Naive B cell (primary cell): ENCODE measurements at regions not wholly inside any gene's neighbourhood (a gene's known extent, or its start where the extent isn't known, plus 50 kb on each side); places are given as distances from the start of the nearest gene placed in this dataset.

Experiments used
- ATAC-seq, 2 donors: fragments of 150-1000 bp; cut with Tn5 transposase; 2 replicates each; pipeline ENCODE4 v1.10.0; 2021; ENCODE audit warnings: low read depth in 2 of 2, mild to moderate bottlenecking in 2 of 2, moderate library complexity in 2 of 2
- DNase-seq: peaks from one replicate; pipeline ENCODE4 v3.0.0; 2022
- H3K27ac Mint-ChIP-seq, 6 donors: one replicate each; pipeline ENCODE4 v1.8.0; 2020 to 2022; ENCODE audit warnings: mild to moderate bottlenecking in 6 of 6, mixed read lengths in 6 of 6, moderate library complexity in 5 of 6, inconsistent platforms in 2 of 6
- H3K27me3 Mint-ChIP-seq, 3 donors: one replicate each; pipeline ENCODE4 v1.8.0; 2021 to 2022; ENCODE audit warnings: mixed read lengths in 3 of 3, mild to moderate bottlenecking in 1 of 3
- H3K36me3 Mint-ChIP-seq, 2 donors: one replicate each; pipeline ENCODE4 v1.8.0; 2020 to 2022; ENCODE audit warnings: mixed read lengths in 2 of 2, inconsistent platforms in 1 of 2, mild to moderate bottlenecking in 1 of 2
- H3K4me1 Mint-ChIP-seq, 3 donors: one replicate each; pipeline ENCODE4 v1.8.0; 2020 to 2022; ENCODE audit warnings: mixed read lengths in 3 of 3, inconsistent platforms in 1 of 3, mild to moderate bottlenecking in 1 of 3, moderate library complexity in 1 of 3
- H3K4me3 Mint-ChIP-seq, 8 donors: one replicate each; pipeline ENCODE4 v1.8.0; 2020 to 2022; ENCODE audit warnings: mild to moderate bottlenecking in 8 of 8, mixed read lengths in 8 of 8, moderate library complexity in 8 of 8, inconsistent platforms in 2 of 8
- H3K9me3 Mint-ChIP-seq, 7 donors: one replicate each; pipeline ENCODE4 v1.8.0; 2020 to 2022; ENCODE audit warnings: mixed read lengths in 7 of 7, mild to moderate bottlenecking in 5 of 7, inconsistent platforms in 2 of 7, moderate library complexity in 1 of 7

GRCh38 chrX:9260603-9261002, 204.3 kb upstream of the TBL1X start:
- peaks cover 5 to 18% (median 5%) of the 10 kb centered on the region in 3 donors for H3K27me3 Mint-ChIP-seq
- H3K4me1 Mint-ChIP-seq, result no peaks in the 10 kb centered on the region

DNA sequence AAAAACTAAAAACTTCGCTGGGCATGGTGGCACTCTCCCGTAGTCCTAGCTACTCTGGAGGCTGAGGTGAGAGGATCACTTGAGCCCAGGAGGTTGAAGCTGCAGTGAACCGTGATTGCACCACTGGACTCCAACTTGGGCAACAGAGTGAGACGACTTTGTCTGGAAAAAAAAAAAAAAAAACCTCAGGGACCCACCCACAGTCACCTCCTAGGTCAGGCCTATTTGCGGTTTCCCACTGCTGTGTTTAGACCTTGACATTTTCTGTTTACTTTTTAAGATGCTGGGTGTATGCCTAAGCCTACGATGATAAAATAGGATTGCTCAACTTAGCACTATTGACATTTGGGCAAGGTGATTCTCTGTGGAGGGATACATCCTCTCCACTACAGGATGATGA, 197.4 kb upstream of the TBL1X start:
- DNase-seq (no peak), ATAC-seq (no peak)
- H3K9me3 Mint-ChIP-seq, result peaks cover 0 to 3% (median 0%) of the 10 kb centered on the region in 7 donors
- H3K4me3 Mint-ChIP-seq, result no peak overlapping the region
- H3K36me3 Mint-ChIP-seq, result peaks cover 0 to 9% of the 10 kb centered on the region in 2 donors
- peak overlapping the region in 1 of 6 donors; percentile 21 for H3K27ac Mint-ChIP-seq
- peaks cover 5 to 41% (median 5%) of the 10 kb centered on the region in 3 donors for H3K27me3 Mint-ChIP-seq
- peaks cover 0 to 3% (median 2%) of the 10 kb centered on the region in 3 donors for H3K4me1 Mint-ChIP-seq

More at GRCh38 chrX:9260603-9261002, 204.3 kb upstream of the TBL1X start:
- Mint-ChIP-seq H3K4me3 (no peak overlapping the region), H3K9me3 (peaks cover 7 to 26% (median 11%) of the 10 kb centered on the region in 7 donors), H3K36me3 (peaks cover 11% of the 10 kb centered on the region in 2 donors), H3K27ac (no peak overlapping the region)
- DNase-seq, result no peak
- ATAC-seq, result no peak

DNA sequence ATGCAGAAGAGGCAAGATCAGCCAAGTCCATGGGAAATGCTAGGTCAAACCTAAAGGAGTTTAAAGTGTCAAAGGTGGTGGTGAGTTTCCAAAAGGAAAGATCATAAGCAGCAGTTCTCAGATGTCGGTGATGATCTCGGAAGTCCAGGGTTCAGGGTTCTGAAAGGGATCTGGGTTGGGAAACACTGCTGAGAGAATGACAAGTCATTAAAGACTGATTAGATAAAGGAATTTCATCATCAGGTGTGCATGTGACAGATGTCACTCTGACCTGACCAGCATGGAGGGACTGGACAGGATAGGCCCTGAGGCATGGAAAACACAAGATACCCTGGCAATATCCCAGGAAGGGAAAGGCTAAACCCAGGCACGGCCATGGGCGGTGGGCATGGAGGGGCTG, 195.7 kb upstream of the TBL1X start:
- Mint-ChIP-seq H3K4me1 (peaks cover 0 to 11% (median 4%) of the 10 kb centered on the region in 3 donors), H3K27ac (peak overlapping the region in 2 of 6 donors; percentile 18 to 21)

GRCh38 chrX:9271789-9272525, 192.9 kb upstream of the TBL1X start:
- H3K4me3 Mint-ChIP-seq, result no peak overlapping the region
- ATAC-seq, result no peak
- H3K27me3 Mint-ChIP-seq, result peaks cover 0 to 17% (median 0%) of the 10 kb centered on the region in 3 donors
- H3K36me3 Mint-ChIP-seq, result peaks cover 0 to 19% of the 10 kb centered on the region in 2 donors
- H3K27ac Mint-ChIP-seq, result peak overlapping the region in 1 of 6 donors; percentile 68
- peaks cover 0 to 11% (median 4%) of the 10 kb centered on the region in 3 donors for H3K4me1 Mint-ChIP-seq
- DNase-seq, result no peak
- peaks cover 0 to 16% (median 11%) of the 10 kb centered on the region in 7 donors for H3K9me3 Mint-ChIP-seq

More for the DNA sequence above, 195.7 kb upstream of the TBL1X start:
- ATAC-seq (no peak), DNase-seq (no peak)
- H3K36me3 Mint-ChIP-seq, result peaks cover 0 to 19% of the 10 kb centered on the region in 2 donors
- no peak overlapping the region for H3K4me3 Mint-ChIP-seq
- H3K27me3 Mint-ChIP-seq, result peaks cover 0 to 26% (median 1%) of the 10 kb centered on the region in 3 donors
- peaks cover 0 to 14% (median 10%) of the 10 kb centered on the region in 7 donors for H3K9me3 Mint-ChIP-seq

DNA sequence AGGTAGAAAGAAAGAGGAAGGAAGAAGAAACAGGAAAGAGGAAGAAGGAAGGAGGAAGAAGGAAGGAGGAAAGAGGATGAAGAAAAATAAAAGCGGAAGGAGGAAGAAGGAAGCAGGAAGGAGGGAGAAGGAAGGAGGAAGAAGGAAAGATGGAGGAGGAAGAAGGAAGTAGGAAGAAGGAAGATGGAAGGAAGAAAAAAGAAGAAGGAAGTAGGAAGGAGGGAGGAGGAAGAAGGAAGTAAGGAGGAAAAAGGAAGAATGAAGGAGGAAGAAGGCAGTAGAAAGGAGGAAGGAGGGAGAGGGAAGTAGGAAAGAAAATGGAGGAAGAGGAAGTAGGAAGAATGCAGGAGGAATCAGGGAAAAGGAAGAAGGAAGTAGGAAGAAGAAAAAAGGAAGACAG, 191.1 kb upstream of the TBL1X start:
- Mint-ChIP-seq H3K4me3 (peak overlapping the region in 2 of 8 donors; percentile 42 to 51), H3K9me3 (peaks cover 0 to 16% (median 12%) of the 10 kb centered on the region in 7 donors), H3K36me3 (peaks cover 0 to 10% of the 10 kb centered on the region in 2 donors)

DNA sequence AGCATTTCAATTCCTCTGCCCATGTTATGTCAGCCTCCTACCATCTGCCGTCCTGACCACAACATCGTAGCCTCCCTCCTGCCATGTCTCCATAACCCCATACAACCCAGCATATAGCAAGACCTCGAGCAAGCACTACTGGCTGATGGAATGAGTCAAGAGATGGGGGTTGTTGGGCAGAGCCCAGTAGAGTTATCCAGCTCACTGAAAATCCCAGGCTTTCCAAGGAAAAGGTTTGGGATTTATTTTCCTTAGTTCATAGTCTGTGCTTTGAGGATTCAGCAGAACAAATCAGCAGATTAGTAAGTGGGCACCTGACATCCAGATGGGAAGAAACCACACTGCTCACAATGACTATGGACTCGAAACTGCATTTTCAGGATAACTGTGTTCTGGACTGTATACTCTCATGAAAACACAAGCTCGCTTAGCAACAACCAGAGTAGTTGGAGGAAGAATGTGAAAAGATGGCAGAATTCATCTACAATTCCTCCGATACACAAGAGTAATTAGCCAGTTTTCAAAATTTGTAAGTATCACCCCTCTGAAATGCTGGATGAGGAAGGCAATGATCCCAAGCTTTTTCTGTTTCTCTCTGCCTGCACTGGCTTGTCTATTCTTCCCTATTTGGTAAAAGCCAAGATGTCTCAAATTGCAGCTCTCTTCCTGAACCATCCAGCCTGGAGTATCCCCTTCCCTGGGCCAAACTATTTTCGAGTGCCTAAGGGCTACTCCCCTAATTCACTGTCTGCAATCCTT, 186.2 kb upstream of the TBL1X start:
- Mint-ChIP-seq H3K36me3 (peaks cover 0 to 3% of the 10 kb centered on the region in 2 donors), H3K4me3 (no peak overlapping the region), H3K9me3 (peaks cover 0 to 10% (median 4%) of the 10 kb centered on the region in 7 donors), H3K4me1 (peaks cover 5 to 11% (median 8%) of the 10 kb centered on the region in 3 donors), H3K27me3 (peaks cover 0 to 8% (median 0%) of the 10 kb centered on the region in 3 donors), H3K27ac (peak overlapping the region in 2 of 6 donors; percentile 16 to 71)
- DNase-seq, result no peak
- ATAC-seq, result no peak

More for the DNA sequence above, 191.1 kb upstream of the TBL1X start:
- ATAC-seq, result no peak
- Mint-ChIP-seq H3K4me1 (peaks cover 0 to 14% (median 4%) of the 10 kb centered on the region in 3 donors), H3K27ac (peak overlapping the region in 4 of 6 donors; percentile 16 to 88 (median 58)), H3K27me3 (peaks cover 0 to 15% (median 0%) of the 10 kb centered on the region in 3 donors)
- DNase-seq, result no peak

DNA sequence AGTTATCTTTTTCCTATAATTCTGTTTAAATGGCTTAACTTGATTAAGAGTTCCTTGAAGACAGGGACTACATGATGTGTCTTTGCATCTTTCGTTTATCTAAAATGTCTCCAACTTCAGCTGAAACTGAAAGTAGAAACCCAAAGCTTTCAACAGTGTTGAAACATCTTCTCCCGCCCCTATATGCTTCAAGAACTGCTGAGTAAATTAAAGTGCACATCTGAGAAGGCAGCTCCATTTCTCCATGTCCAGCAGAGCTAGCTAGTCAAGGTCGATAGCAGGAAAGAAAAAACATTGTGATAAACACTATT, 185.7 kb upstream of the TBL1X start:
- Mint-ChIP-seq H3K27ac (peak overlapping the region in 2 of 6 donors; percentile 16 to 71), H3K36me3 (no peaks in the 10 kb centered on the region), H3K9me3 (peaks cover 0 to 4% (median 2%) of the 10 kb centered on the region in 7 donors), H3K4me3 (no peak overlapping the region), H3K4me1 (peaks cover 4 to 11% (median 5%) of the 10 kb centered on the region in 3 donors), H3K27me3 (peaks cover 0 to 8% (median 0%) of the 10 kb centered on the region in 3 donors)
- DNase-seq, result no peak
- no peak for ATAC-seq

DNA sequence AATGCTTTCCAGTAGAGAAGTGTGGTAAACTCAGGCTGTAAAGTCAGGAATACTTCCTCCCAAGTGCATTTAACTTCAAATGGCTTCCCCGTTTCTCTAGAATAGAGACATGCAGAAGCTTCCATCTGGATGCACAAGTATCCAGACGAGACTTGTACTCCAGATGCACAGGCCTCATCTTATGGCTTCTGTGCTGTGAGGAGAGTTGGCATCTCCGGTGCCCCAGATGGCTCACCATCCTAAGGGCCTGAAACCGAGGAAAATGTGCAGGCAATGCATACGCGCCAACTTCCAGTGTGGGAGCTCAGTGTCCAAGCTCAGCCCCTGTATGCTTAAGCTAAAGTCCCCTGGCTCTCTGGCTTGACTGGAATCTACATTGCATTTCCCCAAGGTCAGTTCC, 184.0 kb upstream of the TBL1X start:
- Mint-ChIP-seq H3K4me1 (peaks cover 7 to 15% (median 10%) of the 10 kb centered on the region in 3 donors), H3K27ac (peak overlapping the region in 1 of 6 donors; percentile 19), H3K27me3 (peaks cover 0 to 8% (median under 1%) of the 10 kb centered on the region in 3 donors), H3K9me3 (peaks cover 0 to 4% (median 0%) of the 10 kb centered on the region in 7 donors), H3K36me3 (no peaks in the 10 kb centered on the region), H3K4me3 (no peak overlapping the region)
- ATAC-seq, result no peak
- no peak for DNase-seq

DNA sequence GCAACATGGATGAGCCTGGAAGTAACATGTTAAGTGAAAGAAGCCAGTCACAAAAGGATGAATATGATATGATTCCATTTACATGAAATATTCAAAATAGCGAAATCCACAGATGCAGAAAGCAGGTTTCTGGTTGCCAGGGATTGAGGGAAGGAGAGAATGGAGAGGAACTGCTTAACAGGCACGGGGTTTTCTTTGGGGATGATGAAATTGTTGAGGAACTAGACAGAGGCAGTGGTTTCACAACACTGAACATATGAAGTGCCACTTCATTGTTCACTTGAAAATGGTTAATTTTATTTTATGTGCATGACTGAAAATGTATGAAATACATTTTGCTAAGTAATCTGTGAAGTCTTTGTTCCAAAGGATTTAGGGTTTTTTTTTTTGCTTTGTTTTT, 182.5 kb upstream of the TBL1X start:
- no peaks in the 10 kb centered on the region for H3K36me3 Mint-ChIP-seq
- H3K4me1 Mint-ChIP-seq, result peaks cover 7 to 15% (median 10%) of the 10 kb centered on the region in 3 donors
- ATAC-seq (no peak), DNase-seq (no peak)
- peaks cover 0 to 7% (median 0%) of the 10 kb centered on the region in 7 donors for H3K9me3 Mint-ChIP-seq
- H3K27me3 Mint-ChIP-seq, result peaks cover 0 to 10% (median 5%) of the 10 kb centered on the region in 3 donors
- H3K27ac Mint-ChIP-seq, result no peak overlapping the region
- H3K4me3 Mint-ChIP-seq, result no peak overlapping the region

GRCh38 chrX:9285342-9285771, 179.5 kb upstream of the TBL1X start:
- H3K36me3 Mint-ChIP-seq, result no peaks in the 10 kb centered on the region
- peaks cover 3 to 10% (median 5%) of the 10 kb centered on the region in 3 donors for H3K4me1 Mint-ChIP-seq
- H3K9me3 Mint-ChIP-seq, result peaks cover 0 to 7% (median 0%) of the 10 kb centered on the region in 7 donors
- DNase-seq (no peak), ATAC-seq (no peak)
- no peak overlapping the region for H3K27ac Mint-ChIP-seq
- peaks cover 5 to 12% (median 6%) of the 10 kb centered on the region in 3 donors for H3K27me3 Mint-ChIP-seq
- no peak overlapping the region for H3K4me3 Mint-ChIP-seq

DNA sequence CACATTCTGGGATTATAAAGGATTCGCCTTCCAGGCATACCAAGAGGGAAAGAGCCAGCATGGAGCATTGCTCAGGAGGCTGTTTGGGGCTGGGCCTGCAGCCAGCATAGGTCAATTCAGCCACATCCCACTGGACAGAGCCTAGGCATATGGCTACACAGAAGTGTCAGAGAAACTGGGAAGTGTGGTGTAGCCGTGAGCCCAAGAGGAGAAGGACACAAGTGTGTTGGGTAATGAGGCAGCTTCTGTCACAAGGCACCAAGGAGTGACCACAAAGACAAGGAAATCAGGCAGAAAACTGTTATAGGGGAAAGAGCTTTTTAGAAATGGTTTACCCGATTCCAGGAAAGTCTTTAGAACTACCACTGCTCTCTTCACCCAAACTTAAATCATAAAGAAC, 178.6 kb upstream of the TBL1X start:
- DNase-seq (no peak), ATAC-seq (no peak)
- Mint-ChIP-seq H3K27me3 (peaks cover 11 to 20% (median 11%) of the 10 kb centered on the region in 3 donors), H3K9me3 (peaks cover 0 to 7% (median 0%) of the 10 kb centered on the region in 7 donors), H3K36me3 (no peaks in the 10 kb centered on the region), H3K27ac (no peak overlapping the region), H3K4me3 (no peak overlapping the region), H3K4me1 (peaks cover 3 to 13% (median 7%) of the 10 kb centered on the region in 3 donors)

- Mint-ChIP-seq H3K36me3 (no peaks in the 10 kb centered on the region), H3K9me3 (peaks cover 0 to 4% (median 0%) of the 10 kb centered on the region in 7 donors), H3K4me3 (peak overlapping the region in 4 of 8 donors; percentile 23 to 72 (median 58)), H3K27me3 (peaks cover 27 to 66% (median 38%) of the 10 kb centered on the region in 3 donors), H3K4me1 (peaks cover 6 to 19% (median 10%) of the 10 kb centered on the region in 3 donors), H3K27ac (peak overlapping the region in 1 of 6 donors; percentile 57)
- ATAC-seq (no peak), DNase-seq (no peak)
Measured at GRCh38 chrX:9291629-9292028, 173.2 kb upstream of the TBL1X start.

DNA sequence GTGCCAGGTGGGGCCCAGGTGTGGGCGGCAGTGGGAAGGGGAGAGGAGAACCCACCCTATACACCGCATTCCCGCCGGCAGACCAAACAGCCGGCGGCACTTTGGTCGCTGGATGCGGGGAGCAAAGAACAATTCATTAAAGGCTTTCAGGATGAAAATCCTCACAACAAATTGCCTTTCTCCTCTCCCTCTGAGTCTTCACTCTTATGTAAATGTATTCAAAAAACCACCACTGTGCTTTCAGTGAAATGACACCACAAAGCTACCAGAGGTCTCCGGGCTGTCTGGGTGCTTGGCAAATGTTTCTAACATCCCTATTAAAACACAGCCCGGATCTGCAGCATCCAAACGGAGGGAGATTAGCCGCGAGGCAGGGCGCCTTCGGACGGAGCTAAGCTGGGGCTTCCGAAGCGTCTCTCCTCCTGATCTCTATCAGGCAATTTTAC, 171.8 kb upstream of the TBL1X start:
- Mint-ChIP-seq H3K36me3 (no peaks in the 10 kb centered on the region), H3K4me3 (peak overlapping the region in 3 of 8 donors; percentile 20 to 57 (median 35)), H3K9me3 (peaks cover 0 to 3% (median 0%) of the 10 kb centered on the region in 7 donors), H3K27me3 (peaks cover 27 to 57% (median 32%) of the 10 kb centered on the region in 3 donors), H3K27ac (no peak overlapping the region), H3K4me1 (peaks cover 6 to 19% (median 10%) of the 10 kb centered on the region in 3 donors)
- no peak for ATAC-seq
- DNase-seq, result no peak
